Left lobe of liver (tissue), 2 donors: ENCODE measurements at regions not wholly inside any gene's neighbourhood (a gene's known extent, or its start where the extent isn't known, plus 50 kb on each side); places are given as distances from the start of the nearest gene placed in this dataset.
A peak's percentile ranks its signal among the peaks of the same experiment; 100 is the strongest.

ENCODE experiments used
- ATAC-seq: fragments of 200-7000 bp; cut with Tn5 transposase; one replicate; pipeline ENCODE4 v1.9.1; 2020; ENCODE audit warnings: mild to moderate bottlenecking, moderate library complexity
- DNase-seq: peaks from one replicate; pipeline ENCODE4 v3.0.0-alpha.2; 2020; ENCODE audit warnings: low spot score
- donor health status: DM: no; HTN: no; CAD: no; lungs with moderate emphysema.
- donor health status: DM: no; HTN: yes; CAD: no.

GRCh38 chr6:6835223-6835503 lies 246.6 kb downstream of the LY86 start:
- DNase-seq (no peak), ATAC-seq (no peak)

GRCh38 chr6:6836609-6837406 lies 248.3 kb downstream of the LY86 start:
- ATAC-seq (no peak), DNase-seq (no peak)

- DNase-seq (no peak), ATAC-seq (no peak)
Observed at GRCh38 chr6:6837541-6838080, 249.1 kb downstream of the LY86 start.

- DNase-seq (no peak), ATAC-seq (no peak)
Observed at GRCh38 chr6:6840831-6841291, 252.3 kb downstream of the LY86 start.

- ATAC-seq (no peak), DNase-seq (no peak)
Observed at GRCh38 chr6:6841571-6841970, 253.1 kb downstream of the LY86 start.

- ATAC-seq: no peak
- DNase-seq: no peak
Observed at GRCh38 chr6:6842291-6842690, 253.8 kb downstream of the LY86 start.

- no peak for ATAC-seq
- DNase-seq: no peak
Observed at GRCh38 chr6:6843057-6843627, 254.6 kb downstream of the LY86 start.

GRCh38 chr6:6843777-6844176 lies 255.3 kb downstream of the LY86 start:
- no peak for ATAC-seq
- DNase-seq: no peak

GRCh38 chr6:6844530-6844929 lies 256.0 kb downstream of the LY86 start:
- ATAC-seq: peak; percentile 83
- DNase-seq: no peak

- no peak for DNase-seq
- ATAC-seq: no peak
Observed at GRCh38 chr6:6845603-6846002, 257.1 kb downstream of the LY86 start.

GRCh38 chr6:6847591-6847990 lies 259.1 kb downstream of the LY86 start:
- ATAC-seq (no peak), DNase-seq (no peak)

- DNase-seq (peak; percentile 79), ATAC-seq (peak; percentile 98)
Observed at GRCh38 chr6:6851059-6851948, 256.5 kb upstream of the RREB1 start.

- ATAC-seq (no peak), DNase-seq (no peak)
Observed at GRCh38 chr6:6851949-6852261, 255.9 kb upstream of the RREB1 start.

- peak; percentile 66 for DNase-seq
- ATAC-seq: peak; percentile 67
Observed at GRCh38 chr6:6856538-6857523, 250.9 kb upstream of the RREB1 start.

- no peak for DNase-seq
Observed at GRCh38 chr6:6857528-6857927, 250.2 kb upstream of the RREB1 start.

GRCh38 chr6:6858533-6858982 lies 249.2 kb upstream of the RREB1 start:
- no peak for DNase-seq
- no peak for ATAC-seq

More at GRCh38 chr6:6857528-6857927, 250.2 kb upstream of the RREB1 start:
- ATAC-seq: no peak

GRCh38 chr6:6859105-6859504 lies 248.7 kb upstream of the RREB1 start:
- ATAC-seq (no peak), DNase-seq (no peak)

GRCh38 chr6:6859722-6860121 lies 248.0 kb upstream of the RREB1 start:
- DNase-seq (no peak), ATAC-seq (no peak)

- DNase-seq (no peak), ATAC-seq (peak; percentile 40)
Observed at GRCh38 chr6:6860863-6861262, 246.9 kb upstream of the RREB1 start.

GRCh38 chr6:6861351-6861894 lies 246.3 kb upstream of the RREB1 start:
- ATAC-seq (peak; percentile 43), DNase-seq (no peak)
